HL-60 (cell line): ENCODE measurements at regions not wholly inside any gene's neighbourhood (a gene's known extent, or its start where the extent isn't known, plus 50 kb on each side); places are given as distances from the start of the nearest gene placed in this dataset.

Experiments used
- DNase-seq, 2 experiments: peaks; one replicate each; pipeline ENCODE4 v3.0.0-alpha.2; 2010 to 2020; ENCODE audit warnings: low read depth in 1 of 2, low spot score in 1 of 2
- H3K27ac ChIP-seq: fragments of 250-450 bp; sonication (Bioruptor Pico); replicated peaks from 2 replicates; pipeline ENCODE4 v1.5.1; 2020; ENCODE audit warnings: mild to moderate bottlenecking, moderate library complexity
- H3K27me3 ChIP-seq: fragments of 250-450 bp; sonication (Bioruptor Pico); 2 replicates; pipeline ENCODE4 v1.5.1; 2021; ENCODE audit warnings: mild to moderate bottlenecking, moderate library complexity; ENCODE audit not compliant: insufficient read depth, poor library complexity, severe bottlenecking
- H3K4me3 ChIP-seq: replicated peaks from 2 replicates; pipeline ENCODE4 v1.5.1; 2011; ENCODE audit warnings: mild to moderate bottlenecking, control low read depth, low read length; ENCODE audit not compliant: insufficient read depth
- CTCF ChIP-seq: IDR thresholded peaks from one replicate; pipeline ENCODE4 v1.5.1; 2011; ENCODE audit warnings: low read length, control low read depth, inconsistent platforms; ENCODE audit not compliant: insufficient read depth
- GABPA ChIP-seq: IDR thresholded peaks from 2 replicates; pipeline ENCODE4 v1.6.1; 2012; ENCODE audit warnings: low read depth
- POLR2AphosphoS5 ChIP-seq: IDR thresholded peaks from 2 replicates; pipeline ENCODE4 v1.6.1; 2012; ENCODE audit warnings: low read depth
- REST ChIP-seq: IDR thresholded peaks from 2 replicates; pipeline ENCODE4 v1.6.1; 2012; ENCODE audit warnings: low read depth; ENCODE audit not compliant: insufficient replicate concordance
- SPI1 ChIP-seq: IDR thresholded peaks from 2 replicates; pipeline ENCODE4 v1.6.1; 2012; ENCODE audit warnings: low read depth, mild to moderate bottlenecking, borderline replicate concordance

GRCh38 chrX:39899856-39900776 lies 197.6 kb downstream of the BCOR start:
- TF ChIP-seq SPI1 (no peak), CTCF (no peak), GABPA (no peak), REST (no peak), POLR2AphosphoS5 (no peak)
- Histone ChIP-seq H3K4me3 (no peak overlapping the region), H3K27me3 (no peaks in the 10 kb centered on the region), H3K27ac (no peak overlapping the region)
- no peak for DNase-seq

GRCh38 chrX:39900777-39901170 lies 197.0 kb downstream of the BCOR start:
- Histone ChIP-seq H3K27ac (no peak overlapping the region), H3K27me3 (no peaks in the 10 kb centered on the region), H3K4me3 (no peak overlapping the region)
- no peak for DNase-seq
- TF ChIP-seq REST (no peak), CTCF (no peak), SPI1 (no peak), POLR2AphosphoS5 (no peak), GABPA (no peak)

- TF ChIP-seq SPI1 (no peak), GABPA (no peak), CTCF (no peak), POLR2AphosphoS5 (no peak), REST (no peak)
- DNase-seq = no peak
- no peak overlapping the region for H3K4me3 ChIP-seq
- H3K27ac ChIP-seq = no peak overlapping the region
- H3K27me3 ChIP-seq = no peaks in the 10 kb centered on the region
These were observed 194.4 kb downstream of the BCOR start for GRCh38 chrX:39903343-39903742.
